ENCODE measurements at regions not wholly inside any gene's neighbourhood (a gene's known extent, or its start where the extent isn't known, plus 50 kb on each side); places are given as distances from the start of the nearest gene placed in this dataset.

GRCh38 chr7:41020056-41020455 is 682.8 kb downstream of the INHBA start:
- H3K9ac ChIP-seq (ENCODE audit: low read length): no peak overlapping the region

GRCh38 chr7:41013117-41013516 is 689.8 kb downstream of the INHBA start:
- no peak overlapping the region for H3K9ac ChIP-seq (ENCODE audit: low read length)
- H2AFZ ChIP-seq (ENCODE audit: low read depth, low read length): no peak overlapping the region
- H3K36me3 ChIP-seq (ENCODE audit: insufficient read depth, low read length): no peaks in the 10 kb centered on the region
- no peaks in the 10 kb centered on the region for H3K9me3 ChIP-seq (ENCODE audit: low read length)
- H3K4me3 ChIP-seq (ENCODE audit: low read length): no peak overlapping the region
- H3K79me2 ChIP-seq (replicated peaks; ENCODE audit: insufficient read depth, low read length): no peaks in the 10 kb centered on the region
- TF ChIP-seq EZH2 (IDR thresholded peaks at IDR 0.05; ENCODE audit: borderline replicate concordance, insufficient read depth, low read length, poor library complexity, severe bottlenecking) (no peak), POLR2AphosphoS5 (IDR thresholded peaks at IDR 0.05) (no peak), REST (IDR thresholded peaks at IDR 0.05; ENCODE audit: borderline replicate concordance) (no peak), CTCF (IDR thresholded peaks at IDR 0.05; ENCODE audit: poor library complexity, severe bottlenecking) (no peak)
- no peaks in the 10 kb centered on the region for H3F3A ChIP-seq (ENCODE audit: insufficient read depth, low read length, poor library complexity, severe bottlenecking)
- no peak overlapping the region for H3K4me2 ChIP-seq (ENCODE audit: low read length)
- H4K20me1 ChIP-seq (ENCODE audit: insufficient read depth): no peaks in the 10 kb centered on the region
- no peaks in the 10 kb centered on the region for H3K9me2 ChIP-seq (ENCODE audit: insufficient read depth, low read length)
- H3K27ac ChIP-seq (ENCODE audit: low read length): no peak overlapping the region
- no peaks in the 10 kb centered on the region for H3K27me3 ChIP-seq (ENCODE audit: insufficient read depth, low read depth, low read length)

More at GRCh38 chr7:41020056-41020455, 682.8 kb downstream of the INHBA start:
- TF ChIP-seq MXI1 (conservative IDR thresholded peaks at IDR 0.05; ENCODE audit: poor library complexity, severe bottlenecking): no peak
- TF ChIP-seq EZH2 (IDR thresholded peaks at IDR 0.05; ENCODE audit: borderline replicate concordance, insufficient read depth, low read length, poor library complexity, severe bottlenecking): no peak
- no peak for TF ChIP-seq TAF1 (IDR thresholded peaks at IDR 0.05; ENCODE audit: low read depth)
- no peak for TF ChIP-seq EP300 (conservative IDR thresholded peaks at IDR 0.05; ENCODE audit: poor library complexity, severe bottlenecking)
- TF ChIP-seq CTCF (IDR thresholded peaks at IDR 0.05; ENCODE audit: poor library complexity, severe bottlenecking): no peak
- no peak overlapping the region for H3K27ac ChIP-seq (ENCODE audit: low read length)
- H4K20me1 ChIP-seq (ENCODE audit: insufficient read depth): no peaks in the 10 kb centered on the region
- no peaks in the 10 kb centered on the region for H3K9me2 ChIP-seq (ENCODE audit: insufficient read depth, low read length)
- H2AFZ ChIP-seq (ENCODE audit: low read depth, low read length): no peak overlapping the region
- H3K79me2 ChIP-seq (replicated peaks; ENCODE audit: insufficient read depth, low read length): no peaks in the 10 kb centered on the region
- H3K9me3 ChIP-seq (ENCODE audit: low read length): no peaks in the 10 kb centered on the region
- no peaks in the 10 kb centered on the region for H3K36me3 ChIP-seq (ENCODE audit: insufficient read depth, low read length)
- H3F3A ChIP-seq (ENCODE audit: insufficient read depth, low read length, poor library complexity, severe bottlenecking): no peaks in the 10 kb centered on the region
- H3K4me2 ChIP-seq (ENCODE audit: low read length): no peak overlapping the region
- H3K4me3 ChIP-seq (ENCODE audit: low read length): no peak overlapping the region
- H3K27me3 ChIP-seq (ENCODE audit: insufficient read depth, low read depth, low read length): no peaks in the 10 kb centered on the region

Measured in neural cell (in vitro differentiated cells).